Caco-2 (cell line): ENCODE measurements at regions not wholly inside any gene's neighbourhood (a gene's known extent, or its start where the extent isn't known, plus 50 kb on each side); places are given as distances from the start of the nearest gene placed in this dataset.

ENCODE experiments used
- BruUV-seq: library from RNA; stranded (reverse); fragments of 400-500 nt; replicated peaks from 2 replicates; lab custom pipeline; 2021; lab: Mats Ljungman, UMichigan
- CTCF ChIA-PET: fragments of 300-600 bp; sonication (Branson Sonifier 250); formaldehyde crosslinking; loops from one replicate; lab custom pipeline; 2022; ENCODE audit warnings: antibody characterized with exemption; lab: Charles Lee
- POLR2A ChIA-PET: fragments of 300-600 bp; sonication (Branson Sonifier 250); formaldehyde crosslinking; loops from one replicate; lab custom pipeline; 2022; ENCODE audit warnings: antibody characterized with exemption; lab: Charles Lee
- DNase-seq, 2 experiments: peaks; one replicate each; pipeline versions ENCODE4 v3.0.0 to v3.0.0-alpha.2; 2020 to 2022
- H3K27me3 ChIP-seq: replicated peaks from 2 replicates; pipeline ENCODE4 v1.6.0; 2011; ENCODE audit warnings: low read length; ENCODE audit not compliant: control insufficient read depth, insufficient read depth
- H3K36me3 ChIP-seq: 2 replicates; pipeline ENCODE4 v1.5.1; 2011; ENCODE audit warnings: low read length; ENCODE audit not compliant: control insufficient read depth, insufficient read depth
- H3K4me1 ChIP-seq: fragments of 250-450 bp; sonication (Bioruptor Pico); 2 replicates; pipeline ENCODE4 v1.5.1; 2020; ENCODE audit warnings: mild to moderate bottlenecking
- H3K4me3 ChIP-seq: 2 replicates; pipeline ENCODE4 v1.5.1; 2011; ENCODE audit warnings: low read depth, mild to moderate bottlenecking, control low read depth, low read length
- H3K9me3 ChIP-seq: fragments of 250-450 bp; sonication (Bioruptor Pico); 2 replicates; pipeline ENCODE4 v1.5.1; 2020; ENCODE audit warnings: mild to moderate bottlenecking, moderate library complexity
- H3K27ac Mint-ChIP-seq: one replicate; pipeline ENCODE4 v1.8.0; 2022; ENCODE audit warnings: mixed read lengths; ENCODE audit not compliant: unreplicated experiment
- H3K27me3 Mint-ChIP-seq: one replicate; pipeline ENCODE4 v1.8.0; 2022; ENCODE audit warnings: mixed read lengths; ENCODE audit not compliant: insufficient read depth, unreplicated experiment
- H3K36me3 Mint-ChIP-seq: one replicate; pipeline ENCODE4 v1.8.0; 2022; ENCODE audit warnings: mild to moderate bottlenecking, mixed read lengths; ENCODE audit not compliant: insufficient read depth, unreplicated experiment
- H3K4me1 Mint-ChIP-seq: one replicate; pipeline ENCODE4 v1.8.0; 2022; ENCODE audit warnings: low read depth, mixed read lengths; ENCODE audit not compliant: unreplicated experiment
- H3K4me3 Mint-ChIP-seq: one replicate; pipeline ENCODE4 v1.8.0; 2022; ENCODE audit warnings: mild to moderate bottlenecking, moderate library complexity, mixed read lengths; ENCODE audit not compliant: unreplicated experiment
- H3K9me3 Mint-ChIP-seq: one replicate; pipeline ENCODE4 v1.8.0; 2022; ENCODE audit warnings: mixed read lengths; ENCODE audit not compliant: unreplicated experiment
- CTCF ChIP-seq, 2 experiments: fragments of 200-600 bp in 1 of 2; IDR thresholded peaks; 1 replicate in 1 of 2; 2 replicates in 1 of 2; pipeline versions ENCODE4 v1.5.1 to v1.8.0; 2011 to 2022; ENCODE audit warnings: antibody characterized with exemption in 1 of 2, control low read depth in 1 of 2, inconsistent platforms in 1 of 2, low read depth in 1 of 2, low read length in 1 of 2, mild to moderate bottlenecking in 1 of 2, moderate library complexity in 1 of 2; ENCODE audit not compliant: insufficient read depth in 1 of 2, severe bottlenecking in 1 of 2, unreplicated experiment in 1 of 2
- intact Hi-C: fragments of 100-400 bp; cut with micrococcal nuclease; formaldehyde crosslinking; loops from one replicate; pipeline ENCODE4 v1.10.0; 2022; ENCODE audit not compliant: unreplicated experiment

GRCh38 chrX:45769761-45770582 lies 569.3 kb upstream of the DIPK2B start:
- Mint-ChIP-seq H3K9me3 (no peaks in the 10 kb centered on the region), H3K27ac (peak overlapping the region; percentile 93), H3K4me3 (peak overlapping the region; percentile 85), H3K27me3 (no peaks in the 10 kb centered on the region), H3K4me1 (peaks cover 7% of the 10 kb centered on the region), H3K36me3 (peaks cover 12% of the 10 kb centered on the region)
- Histone ChIP-seq H3K9me3 (no peaks in the 10 kb centered on the region), H3K36me3 (no peaks in the 10 kb centered on the region), H3K4me3 (peak overlapping the region; percentile 34), H3K27me3 (no peaks in the 10 kb centered on the region), H3K4me1 (peaks cover 10% of the 10 kb centered on the region; the same call in 1 of the 2 replicates)
- intact Hi-C loops: no loop called here
- POLR2A ChIA-PET: interaction anchor here (0.5 to 0.6 kb wide), 3 partner anchors 557 to 1095 kb away, joined by 5 to 7 read pairs (median 6); no protein-coding TSS in a partner anchor
- no peak for TF ChIP-seq CTCF (IDR thresholded peaks at IDR 0.05; ENCODE audit: insufficient read depth in 1 of 2, low read depth in 1 of 2, low read length in 1 of 2, severe bottlenecking in 1 of 2, unreplicated experiment in 1 of 2)
- peak; percentile 76 to 81 for DNase-seq
- CTCF ChIA-PET: no interaction called here
- TSS peak; percentile 73 for BruUV-seq

- intact Hi-C loops: no loop called here
- peak overlapping the region; percentile 85 for H3K4me3 Mint-ChIP-seq
These were observed 568.1 kb upstream of the DIPK2B start for GRCh38 chrX:45768666-45769236.

More at GRCh38 chrX:45768666-45769236, 568.1 kb upstream of the DIPK2B start:
- Mint-ChIP-seq H3K27ac (no peak overlapping the region), H3K9me3 (no peaks in the 10 kb centered on the region), H3K4me1 (peaks cover 7% of the 10 kb centered on the region), H3K27me3 (no peaks in the 10 kb centered on the region), H3K36me3 (peaks cover 12% of the 10 kb centered on the region)
- no peak overlapping the region for H3K4me3 ChIP-seq
- CTCF ChIA-PET: no interaction called here
- TF ChIP-seq CTCF (IDR thresholded peaks at IDR 0.05; ENCODE audit: insufficient read depth in 1 of 2, low read depth in 1 of 2, low read length in 1 of 2, severe bottlenecking in 1 of 2, unreplicated experiment in 1 of 2): no peak
- H3K4me1 ChIP-seq: peaks cover 10% of the 10 kb centered on the region; the same call in 1 of the 2 replicates
- no peaks in the 10 kb centered on the region for H3K9me3 ChIP-seq
- no peaks in the 10 kb centered on the region for H3K27me3 ChIP-seq
- no peaks in the 10 kb centered on the region for H3K36me3 ChIP-seq
- no TSS peak for BruUV-seq
- no peak for DNase-seq
- POLR2A ChIA-PET: no interaction called here
